HG03175 (cell line): ENCODE measurements at regions not wholly inside any gene's neighbourhood (a gene's known extent, or its start where the extent isn't known, plus 50 kb on each side); places are given as distances from the start of the nearest gene placed in this dataset.

Source experiments
- ATAC-seq: cut with Tn5 transposase; IDR thresholded peaks from one replicate; pipeline ENCODE4 v1.9.1; 2021; ENCODE audit warnings: mild to moderate bottlenecking, moderate library complexity; ENCODE audit not compliant: unreplicated experiment

- no peak for ATAC-seq
Observed at GRCh38 chr2:12502759-12503158, 214.0 kb upstream of the TRIB2 start.

- ATAC-seq, result peak; percentile 24
Observed at GRCh38 chr2:12504443-12504842, 212.3 kb upstream of the TRIB2 start.

GRCh38 chr2:12506846-12507245 is 209.9 kb upstream of the TRIB2 start:
- ATAC-seq, result no peak

GRCh38 chr2:12507295-12507694 is 209.4 kb upstream of the TRIB2 start:
- ATAC-seq, result peak; percentile 89

- no peak for ATAC-seq
Observed at GRCh38 chr2:12510070-12510469, 206.7 kb upstream of the TRIB2 start.

- ATAC-seq, result no peak
Observed at GRCh38 chr2:12513339-12513738, 203.4 kb upstream of the TRIB2 start.

GRCh38 chr2:12514168-12514567 is 202.6 kb upstream of the TRIB2 start:
- no peak for ATAC-seq

GRCh38 chr2:12514631-12515437 is 201.9 kb upstream of the TRIB2 start:
- no peak for ATAC-seq

- no peak for ATAC-seq
Observed at GRCh38 chr2:12515871-12516270, 200.9 kb upstream of the TRIB2 start.

- ATAC-seq, result no peak
Observed at GRCh38 chr2:12533337-12534005, 183.3 kb upstream of the TRIB2 start.

- no peak for ATAC-seq
Observed at GRCh38 chr2:12534646-12535263, 182.0 kb upstream of the TRIB2 start.

GRCh38 chr2:12536976-12537375 is 179.8 kb upstream of the TRIB2 start:
- no peak for ATAC-seq

- no peak for ATAC-seq
Observed at GRCh38 chr2:12538138-12538694, 178.5 kb upstream of the TRIB2 start.

- ATAC-seq, result no peak
Observed at GRCh38 chr2:12539336-12539735, 177.4 kb upstream of the TRIB2 start.

GRCh38 chr2:12539776-12540562 is 176.8 kb upstream of the TRIB2 start:
- no peak for ATAC-seq

- ATAC-seq, result peak; percentile 14
Observed at GRCh38 chr2:12543076-12543977, 173.4 kb upstream of the TRIB2 start.

- peak; percentile 83 for ATAC-seq
Observed at GRCh38 chr2:12543978-12544558, 172.7 kb upstream of the TRIB2 start.

GRCh38 chr2:12547566-12548170 is 169.1 kb upstream of the TRIB2 start:
- no peak for ATAC-seq

- ATAC-seq, result no peak
Observed at GRCh38 chr2:12548906-12549305, 167.8 kb upstream of the TRIB2 start.
